ENCODE measurements at regions not wholly inside any gene's neighbourhood (a gene's known extent, or its start where the extent isn't known, plus 50 kb on each side); places are given as distances from the start of the nearest gene placed in this dataset.

- TF ChIP-seq CTCF (conservative IDR thresholded peaks at IDR 0.05; ENCODE audit: low read length), result no peak
- TF ChIP-seq EZH2phosphoT487 (IDR thresholded peaks at IDR 0.05; ENCODE audit: borderline replicate concordance, low read depth, low read length), result no peak
Observed at GRCh38 chr7:41006306-41006995, 696.4 kb downstream of the INHBA start.
